Stomach (tissue), 4 donors: ENCODE measurements at regions not wholly inside any gene's neighbourhood (a gene's known extent, or its start where the extent isn't known, plus 50 kb on each side); places are given as distances from the start of the nearest gene placed in this dataset.

ENCODE experiments used
- POLR2A ChIP-seq, 4 donors: fragments of 450-650 bp; IDR thresholded peaks; one replicate each; pipeline ENCODE4 v1.6.1; 2016; ENCODE audit warnings: antibody characterized with exemption in 4 of 4, control low read depth in 2 of 4, mild to moderate bottlenecking in 1 of 4, moderate library complexity in 1 of 4
- POLR2AphosphoS5 ChIP-seq, 3 donors: sonication (generic); formaldehyde crosslinking; IDR thresholded peaks; one replicate each; pipeline ENCODE4 v1.6.1; 2016; ENCODE audit warnings: antibody characterized with exemption in 3 of 3
- TF ChIP-seq, protein P1 (sequence below), 7 experiments: fragments of 450-650 bp in 4 of 7; fragments of 200-600 bp in 3 of 7; sonication (generic) in 3 of 7; IDR thresholded peaks; one replicate each; pipeline ENCODE4 v1.5.1; 2016 to 2019; ENCODE audit warnings: antibody characterized with exemption in 7 of 7, control low read depth in 2 of 7, mild to moderate bottlenecking in 1 of 7

DNA sequence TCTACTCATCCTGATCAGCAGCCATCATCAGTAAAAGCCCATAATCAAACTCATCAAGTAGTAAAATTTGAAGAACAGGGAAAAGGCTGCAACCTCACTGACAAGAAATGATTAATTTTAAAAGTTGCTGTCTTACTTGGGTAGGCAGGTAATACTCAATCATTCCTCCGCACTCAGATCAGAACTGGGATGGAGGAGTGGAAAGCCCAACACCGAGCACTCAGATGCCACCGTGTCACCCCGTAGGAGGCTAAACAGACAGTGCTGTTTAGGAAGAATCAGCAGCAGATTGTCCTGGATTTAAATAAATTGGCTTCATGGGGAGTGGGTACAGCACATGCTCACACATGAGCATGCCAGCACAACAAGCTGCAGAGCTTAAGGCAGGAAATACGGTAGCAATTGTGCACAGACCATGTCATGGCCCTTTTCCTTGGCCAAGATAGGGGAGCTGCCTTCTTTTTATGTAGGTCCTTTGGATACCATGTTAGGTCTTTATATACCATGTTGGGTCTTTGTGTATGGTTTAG lies 92.6 kb upstream of the CDH6 start:
- TF ChIP-seq, protein P1, sequence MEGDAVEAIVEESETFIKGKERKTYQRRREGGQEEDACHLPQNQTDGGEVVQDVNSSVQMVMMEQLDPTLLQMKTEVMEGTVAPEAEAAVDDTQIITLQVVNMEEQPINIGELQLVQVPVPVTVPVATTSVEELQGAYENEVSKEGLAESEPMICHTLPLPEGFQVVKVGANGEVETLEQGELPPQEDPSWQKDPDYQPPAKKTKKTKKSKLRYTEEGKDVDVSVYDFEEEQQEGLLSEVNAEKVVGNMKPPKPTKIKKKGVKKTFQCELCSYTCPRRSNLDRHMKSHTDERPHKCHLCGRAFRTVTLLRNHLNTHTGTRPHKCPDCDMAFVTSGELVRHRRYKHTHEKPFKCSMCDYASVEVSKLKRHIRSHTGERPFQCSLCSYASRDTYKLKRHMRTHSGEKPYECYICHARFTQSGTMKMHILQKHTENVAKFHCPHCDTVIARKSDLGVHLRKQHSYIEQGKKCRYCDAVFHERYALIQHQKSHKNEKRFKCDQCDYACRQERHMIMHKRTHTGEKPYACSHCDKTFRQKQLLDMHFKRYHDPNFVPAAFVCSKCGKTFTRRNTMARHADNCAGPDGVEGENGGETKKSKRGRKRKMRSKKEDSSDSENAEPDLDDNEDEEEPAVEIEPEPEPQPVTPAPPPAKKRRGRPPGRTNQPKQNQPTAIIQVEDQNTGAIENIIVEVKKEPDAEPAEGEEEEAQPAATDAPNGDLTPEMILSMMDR (IDR thresholded peaks at IDR 0.05), result no peak
- TF ChIP-seq POLR2AphosphoS5 (IDR thresholded peaks at IDR 0.05), result no peak
- no peak for TF ChIP-seq POLR2A (IDR thresholded peaks at IDR 0.05)
